ENCODE measurements at regions not wholly inside any gene's neighbourhood (a gene's known extent, or its start where the extent isn't known, plus 50 kb on each side); places are given as distances from the start of the nearest gene placed in this dataset.

DNA sequence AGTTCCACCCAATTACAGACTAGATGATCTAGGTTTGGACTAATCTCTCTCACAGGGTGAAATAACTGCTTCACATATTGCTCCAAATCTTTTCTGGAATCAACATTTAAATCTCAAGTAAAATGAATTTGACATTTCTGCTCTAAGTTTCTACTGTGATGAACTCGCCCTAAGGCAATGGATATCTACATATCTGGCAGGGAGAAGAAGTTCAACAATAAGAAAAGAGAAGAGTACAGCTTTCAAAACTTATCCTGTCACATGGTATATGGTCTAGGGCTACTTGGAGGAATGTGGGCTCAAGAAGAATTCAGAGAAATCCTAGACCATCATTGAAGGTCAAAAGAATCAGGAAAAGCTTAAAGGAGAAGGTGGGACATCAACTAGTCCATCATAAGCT, 440.2 kb downstream of the MBD2 start:
- Histone ChIP-seq H3K56ac (ENCODE audit: extremely low read depth, insufficient read depth, low read length) (no peak overlapping the region), H3K9me1 (ENCODE audit: insufficient read depth, low read length) (no peaks in the 10 kb centered on the region), H3K4me3 (ENCODE audit: insufficient read depth, low read depth, low read length) (no peak overlapping the region), H4K20me1 (ENCODE audit: insufficient read depth, low read length) (no peaks in the 10 kb centered on the region), H3K18ac (ENCODE audit: low read depth, low read length) (no peak overlapping the region), H3K4me1 (ENCODE audit: control insufficient read depth, insufficient read depth, low read length) (no peaks in the 10 kb centered on the region), H2BK15ac (ENCODE audit: low read depth, low read length) (no peak overlapping the region), H2BK5ac (ENCODE audit: low read depth, low read length, poor library complexity, severe bottlenecking) (no peak overlapping the region), H3K27ac (ENCODE audit: insufficient read depth, low read length) (no peak overlapping the region), H3K23ac (ENCODE audit: low read depth, low read length) (no peak overlapping the region), H2AK5ac (ENCODE audit: low read depth, low read length) (no peak overlapping the region), H2BK20ac (ENCODE audit: low read depth, low read length) (no peak overlapping the region), H3K9ac (ENCODE audit: low read depth, low read length) (no peak overlapping the region), H3K14ac (replicated peaks; ENCODE audit: low read depth, low read length) (no peak overlapping the region), H3K9me3 (ENCODE audit: control insufficient read depth, insufficient read depth, low read length) (peaks cover 5% of the 10 kb centered on the region), H2AK9ac (replicated peaks; ENCODE audit: low read depth, low read length, poor library complexity) (no peak overlapping the region), H2BK120ac (ENCODE audit: low read depth, low read length) (no peak overlapping the region), H3K4me2 (ENCODE audit: low read depth, low read length) (no peak overlapping the region), H4K91ac (ENCODE audit: insufficient read depth, low read depth, low read length) (no peak overlapping the region), H3K36me3 (ENCODE audit: control insufficient read depth, insufficient read depth, low read length) (no peaks in the 10 kb centered on the region), H4K5ac (ENCODE audit: low read depth, low read length) (no peak overlapping the region), H3K79me1 (ENCODE audit: low read depth in 1 of 2, low read length in 2 of 2) (no peaks in the 10 kb centered on the region), H2AFZ (replicated peaks; ENCODE audit: low read length, poor library complexity) (no peak overlapping the region), H4K8ac (ENCODE audit: low read depth in 2 of 2, low read length in 2 of 2) (no peak overlapping the region), H3K4ac (ENCODE audit: low read depth, low read length) (no peak overlapping the region), H3K27me3 (ENCODE audit: control insufficient read depth, insufficient read depth, low read length) (no peaks in the 10 kb centered on the region)
- intact Hi-C loops (cut with micrococcal nuclease) = no loop called here
- ATAC-seq (ENCODE audit: low read depth) = no peak
- ChIA-PET POLR2A (ENCODE audit: unreplicated experiment) (no interaction called here), CTCF (no interaction called here)
- no TSS peak for BruUV-seq (replicated peaks)
- TF ChIP-seq FOS (IDR thresholded peaks at IDR 0.05; ENCODE audit: low read depth, low read length) (no peak), NFE2L2 (IDR thresholded peaks at IDR 0.05; ENCODE audit: low read depth, low read length) (no peak), RCOR1 (IDR thresholded peaks at IDR 0.05; ENCODE audit: insufficient replicate concordance, low read length) (no peak), POLR2A (IDR thresholded peaks at IDR 0.05; ENCODE audit: low read depth, low read length) (no peak), MAZ (IDR thresholded peaks at IDR 0.05; ENCODE audit: borderline replicate concordance, low read depth, low read length) (no peak)
- in situ Hi-C loops (cut with MboI; ENCODE audit: low sequenced_read_pairs) = no loop called here
- no peak for DNase-seq
- dilution Hi-C loops (cut with HindIII; ENCODE audit: low sequenced_read_pairs, unreplicated experiment) = no loop called here
- WGBS, 2 experiments (ENCODE audit: extremely low coverage in 2 of 2, insufficient read length in 1 of 2) = no CpG with 5 or more reads among the region's 1 CpG

Data from IMR-90 (cell line).